ENCODE measurements at regions not wholly inside any gene's neighbourhood (a gene's known extent, or its start where the extent isn't known, plus 50 kb on each side); places are given as distances from the start of the nearest gene placed in this dataset.

GRCh38 chr4:164616961-164617360 is 137.0 kb upstream of the SMIM31 start:
- WGBS = 97% methylated on average over 1 of the region's 1 CpG
- H3K9me3 ChIP-seq (ENCODE audit: control insufficient read depth in 2 of 2, insufficient read depth in 1 of 2, low read length in 1 of 2) = no peaks in the 10 kb centered on the region
- H3K27me3 ChIP-seq (ENCODE audit: control insufficient read depth in 2 of 2, insufficient read depth in 1 of 2, low read length in 1 of 2) = no peaks in the 10 kb centered on the region
- no peaks in the 10 kb centered on the region for H3K4me1 ChIP-seq (ENCODE audit: control insufficient read depth in 2 of 2, insufficient read depth in 2 of 2, low read length in 2 of 2)
- no peak overlapping the region for H3K4me3 ChIP-seq (ENCODE audit: low read length in 2 of 2)
- no peak overlapping the region for H3K27ac ChIP-seq (ENCODE audit: low read depth in 1 of 2, low read length in 1 of 2)
- DNase-seq (ENCODE audit: low read depth in 6 of 9, low spot score in 9 of 9) = no peak
- H3K36me3 ChIP-seq (ENCODE audit: control insufficient read depth in 2 of 2, insufficient read depth in 2 of 2, low read length in 1 of 2) = no peaks in the 10 kb centered on the region

- H3K9me3 ChIP-seq (ENCODE audit: control insufficient read depth in 2 of 2, insufficient read depth in 1 of 2, low read length in 1 of 2) = no peaks in the 10 kb centered on the region
- H3K36me3 ChIP-seq (ENCODE audit: control insufficient read depth in 2 of 2, insufficient read depth in 2 of 2, low read length in 1 of 2) = no peaks in the 10 kb centered on the region
- H3K4me3 ChIP-seq (ENCODE audit: low read length in 2 of 2) = no peak overlapping the region
- H3K27me3 ChIP-seq (ENCODE audit: control insufficient read depth in 2 of 2, insufficient read depth in 1 of 2, low read length in 1 of 2) = no peaks in the 10 kb centered on the region
- no peak for DNase-seq (ENCODE audit: low read depth in 6 of 9, low spot score in 9 of 9)
- H3K27ac ChIP-seq (ENCODE audit: low read depth in 1 of 2, low read length in 1 of 2) = no peak overlapping the region
- no peaks in the 10 kb centered on the region for H3K4me1 ChIP-seq (ENCODE audit: control insufficient read depth in 2 of 2, insufficient read depth in 2 of 2, low read length in 2 of 2)
These were observed 136.5 kb upstream of the SMIM31 start for GRCh38 chr4:164617426-164617825.

GRCh38 chr4:164617911-164618310 is 136.0 kb upstream of the SMIM31 start:
- WGBS = 92% methylated on average over 3 of the region's 3 CpGs
- Histone ChIP-seq H3K4me3 (ENCODE audit: low read length in 2 of 2) (no peak overlapping the region), H3K27me3 (ENCODE audit: control insufficient read depth in 2 of 2, insufficient read depth in 1 of 2, low read length in 1 of 2) (no peaks in the 10 kb centered on the region), H3K4me1 (ENCODE audit: control insufficient read depth in 2 of 2, insufficient read depth in 2 of 2, low read length in 2 of 2) (no peaks in the 10 kb centered on the region), H3K36me3 (ENCODE audit: control insufficient read depth in 2 of 2, insufficient read depth in 2 of 2, low read length in 1 of 2) (no peaks in the 10 kb centered on the region), H3K9me3 (ENCODE audit: control insufficient read depth in 2 of 2, insufficient read depth in 1 of 2, low read length in 1 of 2) (peaks cover 0 to 4% of the 10 kb centered on the region in 2 donors), H3K27ac (ENCODE audit: low read depth in 1 of 2, low read length in 1 of 2) (no peak overlapping the region)
- DNase-seq (ENCODE audit: low read depth in 6 of 9, low spot score in 9 of 9) = no peak

- no peak for DNase-seq (ENCODE audit: low read depth in 6 of 9, low spot score in 9 of 9)
- no peaks in the 10 kb centered on the region for H3K4me1 ChIP-seq (ENCODE audit: control insufficient read depth in 2 of 2, insufficient read depth in 2 of 2, low read length in 2 of 2)
- peaks cover 0 to 15% of the 10 kb centered on the region in 2 donors for H3K9me3 ChIP-seq (ENCODE audit: control insufficient read depth in 2 of 2, insufficient read depth in 1 of 2, low read length in 1 of 2)
- no peak overlapping the region for H3K4me3 ChIP-seq (ENCODE audit: low read length in 2 of 2)
- no peak overlapping the region for H3K27ac ChIP-seq (ENCODE audit: low read depth in 1 of 2, low read length in 1 of 2)
- no peaks in the 10 kb centered on the region for H3K27me3 ChIP-seq (ENCODE audit: control insufficient read depth in 2 of 2, insufficient read depth in 1 of 2, low read length in 1 of 2)
- WGBS = 84% methylated on average over 4 of the region's 4 CpGs
- H3K36me3 ChIP-seq (ENCODE audit: control insufficient read depth in 2 of 2, insufficient read depth in 2 of 2, low read length in 1 of 2) = no peaks in the 10 kb centered on the region
These were observed 131.9 kb upstream of the SMIM31 start for GRCh38 chr4:164621886-164622521.

- no peak overlapping the region for H3K4me3 ChIP-seq (ENCODE audit: low read length in 2 of 2)
- H3K4me1 ChIP-seq (ENCODE audit: control insufficient read depth in 2 of 2, insufficient read depth in 2 of 2, low read length in 2 of 2) = no peaks in the 10 kb centered on the region
- H3K36me3 ChIP-seq (ENCODE audit: control insufficient read depth in 2 of 2, insufficient read depth in 2 of 2, low read length in 1 of 2) = no peaks in the 10 kb centered on the region
- peaks cover 0 to 15% of the 10 kb centered on the region in 2 donors for H3K9me3 ChIP-seq (ENCODE audit: control insufficient read depth in 2 of 2, insufficient read depth in 1 of 2, low read length in 1 of 2)
- 92% methylated on average over 1 of the region's 1 CpG for WGBS
- H3K27ac ChIP-seq (ENCODE audit: low read depth in 1 of 2, low read length in 1 of 2) = no peak overlapping the region
- no peak for DNase-seq (ENCODE audit: low read depth in 6 of 9, low spot score in 9 of 9)
- no peaks in the 10 kb centered on the region for H3K27me3 ChIP-seq (ENCODE audit: control insufficient read depth in 2 of 2, insufficient read depth in 1 of 2, low read length in 1 of 2)
These were observed 130.8 kb upstream of the SMIM31 start for GRCh38 chr4:164623099-164623498.

- Histone ChIP-seq H3K27ac (ENCODE audit: low read depth in 1 of 2, low read length in 1 of 2) (no peak overlapping the region), H3K4me3 (ENCODE audit: low read length in 2 of 2) (no peak overlapping the region), H3K27me3 (ENCODE audit: control insufficient read depth in 2 of 2, insufficient read depth in 1 of 2, low read length in 1 of 2) (no peaks in the 10 kb centered on the region), H3K36me3 (ENCODE audit: control insufficient read depth in 2 of 2, insufficient read depth in 2 of 2, low read length in 1 of 2) (no peaks in the 10 kb centered on the region), H3K9me3 (ENCODE audit: control insufficient read depth in 2 of 2, insufficient read depth in 1 of 2, low read length in 1 of 2) (no peaks in the 10 kb centered on the region), H3K4me1 (ENCODE audit: control insufficient read depth in 2 of 2, insufficient read depth in 2 of 2, low read length in 2 of 2) (no peaks in the 10 kb centered on the region)
- no peak for DNase-seq (ENCODE audit: low read depth in 6 of 9, low spot score in 9 of 9)
These were observed 114.9 kb upstream of the SMIM31 start for GRCh38 chr4:164639001-164639400.

GRCh38 chr4:164648151-164648848 is 105.6 kb upstream of the SMIM31 start:
- DNase-seq (ENCODE audit: low read depth in 6 of 9, low spot score in 9 of 9) = no peak
- Histone ChIP-seq H3K36me3 (ENCODE audit: control insufficient read depth in 2 of 2, insufficient read depth in 2 of 2, low read length in 1 of 2) (no peaks in the 10 kb centered on the region), H3K27me3 (ENCODE audit: control insufficient read depth in 2 of 2, insufficient read depth in 1 of 2, low read length in 1 of 2) (no peaks in the 10 kb centered on the region), H3K4me3 (ENCODE audit: low read length in 2 of 2) (no peak overlapping the region), H3K27ac (ENCODE audit: low read depth in 1 of 2, low read length in 1 of 2) (no peak overlapping the region), H3K4me1 (ENCODE audit: control insufficient read depth in 2 of 2, insufficient read depth in 2 of 2, low read length in 2 of 2) (no peaks in the 10 kb centered on the region), H3K9me3 (ENCODE audit: control insufficient read depth in 2 of 2, insufficient read depth in 1 of 2, low read length in 1 of 2) (no peaks in the 10 kb centered on the region)
- 74% methylated on average over 1 of the region's 1 CpG for WGBS

- no peak overlapping the region for H3K4me3 ChIP-seq (ENCODE audit: low read length in 2 of 2)
- no peaks in the 10 kb centered on the region for H3K36me3 ChIP-seq (ENCODE audit: control insufficient read depth in 2 of 2, insufficient read depth in 2 of 2, low read length in 1 of 2)
- H3K27me3 ChIP-seq (ENCODE audit: control insufficient read depth in 2 of 2, insufficient read depth in 1 of 2, low read length in 1 of 2) = no peaks in the 10 kb centered on the region
- H3K27ac ChIP-seq (ENCODE audit: low read depth in 1 of 2, low read length in 1 of 2) = no peak overlapping the region
- 75% methylated on average over 4 of the region's 4 CpGs for WGBS
- H3K9me3 ChIP-seq (ENCODE audit: control insufficient read depth in 2 of 2, insufficient read depth in 1 of 2, low read length in 1 of 2) = no peaks in the 10 kb centered on the region
- no peaks in the 10 kb centered on the region for H3K4me1 ChIP-seq (ENCODE audit: control insufficient read depth in 2 of 2, insufficient read depth in 2 of 2, low read length in 2 of 2)
- DNase-seq (ENCODE audit: low read depth in 6 of 9, low spot score in 9 of 9) = no peak
These were observed 105.1 kb upstream of the SMIM31 start for GRCh38 chr4:164648849-164649212.

- Histone ChIP-seq H3K27me3 (ENCODE audit: control insufficient read depth in 2 of 2, insufficient read depth in 1 of 2, low read length in 1 of 2) (no peaks in the 10 kb centered on the region), H3K36me3 (ENCODE audit: control insufficient read depth in 2 of 2, insufficient read depth in 2 of 2, low read length in 1 of 2) (no peaks in the 10 kb centered on the region), H3K27ac (ENCODE audit: low read depth in 1 of 2, low read length in 1 of 2) (no peak overlapping the region), H3K4me3 (ENCODE audit: low read length in 2 of 2) (no peak overlapping the region), H3K4me1 (ENCODE audit: control insufficient read depth in 2 of 2, insufficient read depth in 2 of 2, low read length in 2 of 2) (no peaks in the 10 kb centered on the region), H3K9me3 (ENCODE audit: control insufficient read depth in 2 of 2, insufficient read depth in 1 of 2, low read length in 1 of 2) (no peaks in the 10 kb centered on the region)
- 88% methylated on average over 1 of the region's 1 CpG for WGBS
- no peak for DNase-seq (ENCODE audit: low read depth in 6 of 9, low spot score in 9 of 9)
These were observed 94.2 kb upstream of the SMIM31 start for GRCh38 chr4:164659765-164660164.

Measured in thymus (tissue), 11 donors.